Astrocyte of the cerebellum (primary cell): ENCODE measurements at regions not wholly inside any gene's neighbourhood (a gene's known extent, or its start where the extent isn't known, plus 50 kb on each side); places are given as distances from the start of the nearest gene placed in this dataset.

Experiments
- DNase-seq: peaks from one replicate; pipeline ENCODE4 v3.0.0-alpha.2; 2011; ENCODE audit warnings: low read depth
- H3K4me3 ChIP-seq: 2 replicates; pipeline ENCODE4 v1.5.1; 2011; ENCODE audit warnings: mild to moderate bottlenecking, low read depth, low read length, moderate library complexity
- in situ Hi-C: cut with HindIII; loops from 2 replicates; pipeline ENCODE4 v1.10.0; 2017; ENCODE audit warnings: low sequenced_read_pairs
- TF ChIP-seq, protein P1 (sequence below): IDR thresholded peaks from 2 replicates; pipeline ENCODE4 v1.5.1; 2012; ENCODE audit warnings: low read length, low read depth, moderate library complexity, mild to moderate bottlenecking; ENCODE audit errors: missing control alignments

- H3K4me3 ChIP-seq = no peak overlapping the region
- in situ Hi-C loops = no loop called here
- TF ChIP-seq, protein P1, sequence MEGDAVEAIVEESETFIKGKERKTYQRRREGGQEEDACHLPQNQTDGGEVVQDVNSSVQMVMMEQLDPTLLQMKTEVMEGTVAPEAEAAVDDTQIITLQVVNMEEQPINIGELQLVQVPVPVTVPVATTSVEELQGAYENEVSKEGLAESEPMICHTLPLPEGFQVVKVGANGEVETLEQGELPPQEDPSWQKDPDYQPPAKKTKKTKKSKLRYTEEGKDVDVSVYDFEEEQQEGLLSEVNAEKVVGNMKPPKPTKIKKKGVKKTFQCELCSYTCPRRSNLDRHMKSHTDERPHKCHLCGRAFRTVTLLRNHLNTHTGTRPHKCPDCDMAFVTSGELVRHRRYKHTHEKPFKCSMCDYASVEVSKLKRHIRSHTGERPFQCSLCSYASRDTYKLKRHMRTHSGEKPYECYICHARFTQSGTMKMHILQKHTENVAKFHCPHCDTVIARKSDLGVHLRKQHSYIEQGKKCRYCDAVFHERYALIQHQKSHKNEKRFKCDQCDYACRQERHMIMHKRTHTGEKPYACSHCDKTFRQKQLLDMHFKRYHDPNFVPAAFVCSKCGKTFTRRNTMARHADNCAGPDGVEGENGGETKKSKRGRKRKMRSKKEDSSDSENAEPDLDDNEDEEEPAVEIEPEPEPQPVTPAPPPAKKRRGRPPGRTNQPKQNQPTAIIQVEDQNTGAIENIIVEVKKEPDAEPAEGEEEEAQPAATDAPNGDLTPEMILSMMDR = no peak
- DNase-seq = no peak
Measured at GRCh38 chr18:29351171-29351570, 1174.2 kb upstream of the CDH2 start.

- no peak for DNase-seq
- TF ChIP-seq, protein P1 = no peak
- no peak overlapping the region for H3K4me3 ChIP-seq
- in situ Hi-C loops = no loop called here
Measured at GRCh38 chr18:29328932-29329331, 1152.0 kb upstream of the CDH2 start.

- H3K4me3 ChIP-seq = no peak overlapping the region
- TF ChIP-seq, protein P1 = no peak
- in situ Hi-C loops = no loop called here
- no peak for DNase-seq
Measured at GRCh38 chr18:29326214-29326613, 1149.3 kb upstream of the CDH2 start.

DNA sequence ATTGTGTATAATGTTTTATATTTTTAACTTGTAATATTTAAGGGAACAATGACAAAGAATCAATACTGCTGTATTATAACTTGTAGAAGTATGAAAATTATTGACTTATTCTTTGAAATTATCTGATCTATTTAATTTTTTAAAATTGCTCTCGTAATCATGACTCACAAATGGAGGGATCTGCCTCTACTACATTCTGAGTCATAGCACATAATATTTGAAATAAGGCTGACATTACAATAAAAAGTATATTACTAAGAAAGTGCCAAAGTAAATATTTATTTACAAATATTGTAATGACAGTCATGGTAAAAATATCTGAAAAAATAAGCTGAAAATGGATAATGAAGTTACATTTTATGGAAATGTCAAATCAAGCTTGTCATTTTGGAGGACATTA is 1144.6 kb upstream of the CDH2 start:
- H3K4me3 ChIP-seq = no peak overlapping the region
- TF ChIP-seq, protein P1 = no peak
- in situ Hi-C loops = no loop called here
- no peak for DNase-seq

GRCh38 chr18:29313312-29313711 is 1136.4 kb upstream of the CDH2 start:
- in situ Hi-C loops = no loop called here
- TF ChIP-seq, protein P1 = no peak

GRCh38 chr18:29311580-29311979 is 1134.7 kb upstream of the CDH2 start:
- no peak overlapping the region for H3K4me3 ChIP-seq
- TF ChIP-seq, protein P1 = no peak
- in situ Hi-C loops = no loop called here
- no peak for DNase-seq

More at GRCh38 chr18:29313312-29313711, 1136.4 kb upstream of the CDH2 start:
- no peak for DNase-seq
- no peak overlapping the region for H3K4me3 ChIP-seq

DNA sequence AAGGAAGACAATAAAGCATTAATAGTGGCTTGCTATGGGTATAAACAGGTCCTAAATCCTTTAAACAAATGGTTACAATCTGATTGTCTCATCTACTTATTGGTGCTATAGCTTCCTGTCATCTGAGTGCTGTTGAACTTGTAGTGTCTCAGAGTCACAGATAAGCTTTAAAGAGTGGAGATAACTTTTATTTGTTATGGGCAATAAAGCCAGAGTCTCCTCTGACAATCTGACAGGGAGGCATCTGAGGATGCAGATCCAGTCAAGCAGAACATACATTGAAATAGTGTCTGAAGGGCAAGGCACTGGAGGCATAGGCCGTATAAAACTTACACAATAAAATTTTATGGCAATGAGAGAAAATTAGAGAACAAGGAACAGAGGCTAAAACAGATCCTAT is 1132.4 kb upstream of the CDH2 start:
- H3K4me3 ChIP-seq = no peak overlapping the region
- in situ Hi-C loops = no loop called here
- DNase-seq = no peak
- TF ChIP-seq, protein P1 = no peak
